Neural progenitor cell (in vitro differentiated cells): ENCODE measurements at regions not wholly inside any gene's neighbourhood (a gene's known extent, or its start where the extent isn't known, plus 50 kb on each side); places are given as distances from the start of the nearest gene placed in this dataset.

ENCODE experiments used
- EZH2 ChIP-seq: fragments of 200-600 bp; sonication (generic); IDR thresholded peaks from 2 replicates; pipeline ENCODE4 v1.6.1; 2017; ENCODE audit warnings: antibody characterized with exemption, mild to moderate bottlenecking, moderate library complexity
- EZH2phosphoT487 ChIP-seq: fragments of 200-600 bp; sonication (generic); IDR thresholded peaks from 2 replicates; pipeline ENCODE4 v1.6.1; 2017; ENCODE audit warnings: antibody characterized with exemption
- TF ChIP-seq, protein P1 (sequence below): fragments of 200-600 bp; sonication (generic); IDR thresholded peaks from 2 replicates; pipeline ENCODE4 v1.5.1; 2017; ENCODE audit warnings: antibody characterized with exemption, mild to moderate bottlenecking

- TF ChIP-seq, protein P1, sequence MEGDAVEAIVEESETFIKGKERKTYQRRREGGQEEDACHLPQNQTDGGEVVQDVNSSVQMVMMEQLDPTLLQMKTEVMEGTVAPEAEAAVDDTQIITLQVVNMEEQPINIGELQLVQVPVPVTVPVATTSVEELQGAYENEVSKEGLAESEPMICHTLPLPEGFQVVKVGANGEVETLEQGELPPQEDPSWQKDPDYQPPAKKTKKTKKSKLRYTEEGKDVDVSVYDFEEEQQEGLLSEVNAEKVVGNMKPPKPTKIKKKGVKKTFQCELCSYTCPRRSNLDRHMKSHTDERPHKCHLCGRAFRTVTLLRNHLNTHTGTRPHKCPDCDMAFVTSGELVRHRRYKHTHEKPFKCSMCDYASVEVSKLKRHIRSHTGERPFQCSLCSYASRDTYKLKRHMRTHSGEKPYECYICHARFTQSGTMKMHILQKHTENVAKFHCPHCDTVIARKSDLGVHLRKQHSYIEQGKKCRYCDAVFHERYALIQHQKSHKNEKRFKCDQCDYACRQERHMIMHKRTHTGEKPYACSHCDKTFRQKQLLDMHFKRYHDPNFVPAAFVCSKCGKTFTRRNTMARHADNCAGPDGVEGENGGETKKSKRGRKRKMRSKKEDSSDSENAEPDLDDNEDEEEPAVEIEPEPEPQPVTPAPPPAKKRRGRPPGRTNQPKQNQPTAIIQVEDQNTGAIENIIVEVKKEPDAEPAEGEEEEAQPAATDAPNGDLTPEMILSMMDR = no peak
- no peak for TF ChIP-seq EZH2phosphoT487
- TF ChIP-seq EZH2 = no peak
Measured at GRCh38 chr13:57075588-57075987, 65.1 kb upstream of the PRR20A start.
